ENCODE measurements at regions not wholly inside any gene's neighbourhood (a gene's known extent, or its start where the extent isn't known, plus 50 kb on each side); places are given as distances from the start of the nearest gene placed in this dataset.

GRCh38 chr12:132423251-132423819 is 66.6 kb upstream of the FBRSL1 start:
- Histone ChIP-seq H3K27me3 (ENCODE audit: control insufficient read depth, insufficient read depth, low read length) (peaks cover 95% of the 10 kb centered on the region), H3K27ac (ENCODE audit: low read depth, low read length) (no peak overlapping the region), H3K4me1 (ENCODE audit: control insufficient read depth, insufficient read depth, low read length) (no peaks in the 10 kb centered on the region), H3K36me3 (ENCODE audit: control insufficient read depth, insufficient read depth, low read length) (no peaks in the 10 kb centered on the region), H3K9ac (ENCODE audit: low read depth, low read length) (no peak overlapping the region), H3K4me3 (ENCODE audit: low read depth, low read length) (no peak overlapping the region), H3K9me3 (ENCODE audit: control insufficient read depth, insufficient read depth, low read length) (peaks cover 9% of the 10 kb centered on the region)

DNA sequence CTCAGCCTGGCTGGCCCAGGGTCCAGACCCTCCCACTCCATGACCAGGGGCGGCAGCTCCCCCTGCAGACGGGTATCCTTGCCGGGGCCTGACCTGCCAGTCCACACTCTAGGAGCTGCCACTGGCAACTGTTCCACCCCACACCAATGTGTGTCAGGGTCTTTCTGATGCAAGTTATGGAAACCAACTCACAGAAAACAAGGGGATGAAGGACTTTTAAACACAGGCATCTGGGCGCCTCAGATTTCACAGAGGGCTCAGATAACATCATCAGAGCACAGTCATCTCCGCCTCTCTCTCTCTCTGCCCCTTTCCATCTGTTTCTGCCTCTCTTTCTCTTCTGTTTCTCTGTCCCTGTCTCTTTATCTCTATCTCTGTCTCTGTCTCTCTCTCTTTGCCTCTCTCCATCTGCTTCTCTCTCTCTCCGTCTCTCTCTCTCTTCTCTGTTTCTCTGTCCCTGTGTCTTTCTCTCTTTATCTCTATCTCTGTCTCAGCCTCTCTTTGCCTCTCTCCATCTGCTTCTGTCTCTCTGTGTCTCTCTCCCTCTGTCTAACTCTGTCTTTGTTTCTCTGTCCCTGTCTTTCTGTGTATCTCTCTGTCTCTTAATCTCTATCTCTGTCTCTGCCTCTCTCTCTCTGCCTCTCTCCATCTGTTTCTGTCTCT is 67.4 kb upstream of the FBRSL1 start:
- no peak overlapping the region for H3K9ac ChIP-seq (ENCODE audit: low read depth, low read length)
- no peaks in the 10 kb centered on the region for H3K36me3 ChIP-seq (ENCODE audit: control insufficient read depth, insufficient read depth, low read length)
- no peaks in the 10 kb centered on the region for H3K4me1 ChIP-seq (ENCODE audit: control insufficient read depth, insufficient read depth, low read length)
- peaks cover 9% of the 10 kb centered on the region for H3K9me3 ChIP-seq (ENCODE audit: control insufficient read depth, insufficient read depth, low read length)
- no peak overlapping the region for H3K4me3 ChIP-seq (ENCODE audit: low read depth, low read length)
- no peak overlapping the region for H3K27ac ChIP-seq (ENCODE audit: low read depth, low read length)
- H3K27me3 ChIP-seq (ENCODE audit: control insufficient read depth, insufficient read depth, low read length): peaks cover 96% of the 10 kb centered on the region

GRCh38 chr12:132422040-132422380 is 67.9 kb upstream of the FBRSL1 start:
- Histone ChIP-seq H3K36me3 (ENCODE audit: control insufficient read depth, insufficient read depth, low read length) (no peaks in the 10 kb centered on the region), H3K4me3 (ENCODE audit: low read depth, low read length) (no peak overlapping the region), H3K27me3 (ENCODE audit: control insufficient read depth, insufficient read depth, low read length) (peaks cover 98% of the 10 kb centered on the region), H3K4me1 (ENCODE audit: control insufficient read depth, insufficient read depth, low read length) (no peaks in the 10 kb centered on the region), H3K9me3 (ENCODE audit: control insufficient read depth, insufficient read depth, low read length) (peaks cover 9% of the 10 kb centered on the region), H3K27ac (ENCODE audit: low read depth, low read length) (no peak overlapping the region), H3K9ac (ENCODE audit: low read depth, low read length) (no peak overlapping the region)

- Histone ChIP-seq H3K27me3 (ENCODE audit: control insufficient read depth, insufficient read depth, low read length) (peaks cover 81% of the 10 kb centered on the region), H3K9me3 (ENCODE audit: control insufficient read depth, insufficient read depth, low read length) (peaks cover under 1% of the 10 kb centered on the region), H3K36me3 (ENCODE audit: control insufficient read depth, insufficient read depth, low read length) (no peaks in the 10 kb centered on the region), H3K9ac (ENCODE audit: low read depth, low read length) (no peak overlapping the region), H3K4me1 (ENCODE audit: control insufficient read depth, insufficient read depth, low read length) (no peaks in the 10 kb centered on the region), H3K27ac (ENCODE audit: low read depth, low read length) (no peak overlapping the region), H3K4me3 (ENCODE audit: low read depth, low read length) (no peak overlapping the region)
Observed at GRCh38 chr12:132419631-132420246, 70.2 kb upstream of the FBRSL1 start.

- Histone ChIP-seq H3K9me3 (ENCODE audit: control insufficient read depth, insufficient read depth, low read length) (no peaks in the 10 kb centered on the region; the same call in 1 of the 2 replicates), H3K27me3 (ENCODE audit: control insufficient read depth, insufficient read depth, low read length) (peaks cover 68% of the 10 kb centered on the region), H3K27ac (ENCODE audit: low read depth, low read length) (no peak overlapping the region), H3K36me3 (ENCODE audit: control insufficient read depth, insufficient read depth, low read length) (no peaks in the 10 kb centered on the region), H3K4me1 (ENCODE audit: control insufficient read depth, insufficient read depth, low read length) (no peaks in the 10 kb centered on the region), H3K4me3 (ENCODE audit: low read depth, low read length) (no peak overlapping the region), H3K9ac (ENCODE audit: low read depth, low read length) (no peak overlapping the region)
Observed at GRCh38 chr12:132418393-132418925, 71.5 kb upstream of the FBRSL1 start.

DNA sequence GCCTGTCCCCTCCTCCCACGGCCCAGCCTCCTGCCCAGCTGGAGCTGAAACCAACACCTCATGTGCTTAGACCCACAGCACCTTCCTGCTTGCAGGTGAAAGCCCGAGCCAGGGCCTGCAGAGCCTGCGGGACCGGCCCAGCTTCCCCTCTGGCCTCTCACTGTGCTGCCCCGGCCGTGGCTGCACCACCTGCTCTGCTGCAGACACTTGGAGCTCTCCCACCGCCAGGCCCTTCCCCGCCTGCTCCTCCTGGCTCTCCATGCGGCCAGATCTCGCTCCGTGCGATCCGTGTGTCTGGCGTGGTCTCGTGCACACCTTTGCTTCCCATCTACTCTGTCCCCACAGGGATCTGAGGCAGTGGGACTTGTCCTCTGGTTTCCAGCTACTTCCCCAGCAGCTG is 72.2 kb upstream of the FBRSL1 start:
- no peaks in the 10 kb centered on the region for H3K36me3 ChIP-seq (ENCODE audit: control insufficient read depth, insufficient read depth, low read length)
- no peaks in the 10 kb centered on the region for H3K4me1 ChIP-seq (ENCODE audit: control insufficient read depth, insufficient read depth, low read length)
- no peaks in the 10 kb centered on the region for H3K9me3 ChIP-seq (ENCODE audit: control insufficient read depth, insufficient read depth, low read length)
- H3K27me3 ChIP-seq (ENCODE audit: control insufficient read depth, insufficient read depth, low read length): peaks cover 61% of the 10 kb centered on the region
- no peak overlapping the region for H3K9ac ChIP-seq (ENCODE audit: low read depth, low read length)
- no peak overlapping the region for H3K4me3 ChIP-seq (ENCODE audit: low read depth, low read length)
- H3K27ac ChIP-seq (ENCODE audit: low read depth, low read length): no peak overlapping the region

DNA sequence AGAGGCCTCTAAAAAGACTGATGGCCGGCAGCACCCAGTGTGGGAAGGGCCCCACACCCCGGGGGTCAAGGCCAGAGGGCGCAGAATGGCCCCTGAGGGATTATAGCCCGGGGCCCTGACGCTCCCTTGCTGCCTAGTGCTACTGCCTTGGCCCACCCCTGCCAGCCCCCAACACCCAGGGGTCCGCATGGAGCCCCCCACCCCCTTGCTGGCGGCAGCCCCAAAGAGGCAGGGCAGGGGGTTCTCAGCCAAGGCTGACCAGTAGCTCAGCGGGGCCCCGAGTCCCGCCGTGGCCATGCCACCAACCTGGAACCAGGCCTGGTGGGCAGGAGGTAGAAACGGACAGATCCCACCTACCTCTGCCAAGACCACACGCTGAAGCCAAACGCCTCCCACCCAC is 73.1 kb upstream of the FBRSL1 start:
- Histone ChIP-seq H3K9me3 (ENCODE audit: control insufficient read depth, insufficient read depth, low read length) (no peaks in the 10 kb centered on the region), H3K4me1 (ENCODE audit: control insufficient read depth, insufficient read depth, low read length) (no peaks in the 10 kb centered on the region), H3K27ac (ENCODE audit: low read depth, low read length) (no peak overlapping the region), H3K36me3 (ENCODE audit: control insufficient read depth, insufficient read depth, low read length) (no peaks in the 10 kb centered on the region), H3K27me3 (ENCODE audit: control insufficient read depth, insufficient read depth, low read length) (peaks cover 51% of the 10 kb centered on the region), H3K9ac (ENCODE audit: low read depth, low read length) (no peak overlapping the region), H3K4me3 (ENCODE audit: low read depth, low read length) (no peak overlapping the region)

GRCh38 chr12:132416121-132416673 is 73.8 kb upstream of the FBRSL1 start:
- H3K4me3 ChIP-seq (ENCODE audit: low read depth, low read length): no peak overlapping the region
- H3K4me1 ChIP-seq (ENCODE audit: control insufficient read depth, insufficient read depth, low read length): no peaks in the 10 kb centered on the region
- H3K27me3 ChIP-seq (ENCODE audit: control insufficient read depth, insufficient read depth, low read length): peaks cover 45% of the 10 kb centered on the region
- no peaks in the 10 kb centered on the region for H3K36me3 ChIP-seq (ENCODE audit: control insufficient read depth, insufficient read depth, low read length)
- no peak overlapping the region for H3K27ac ChIP-seq (ENCODE audit: low read depth, low read length)
- no peak overlapping the region for H3K9ac ChIP-seq (ENCODE audit: low read depth, low read length)
- H3K9me3 ChIP-seq (ENCODE audit: control insufficient read depth, insufficient read depth, low read length): no peaks in the 10 kb centered on the region

DNA sequence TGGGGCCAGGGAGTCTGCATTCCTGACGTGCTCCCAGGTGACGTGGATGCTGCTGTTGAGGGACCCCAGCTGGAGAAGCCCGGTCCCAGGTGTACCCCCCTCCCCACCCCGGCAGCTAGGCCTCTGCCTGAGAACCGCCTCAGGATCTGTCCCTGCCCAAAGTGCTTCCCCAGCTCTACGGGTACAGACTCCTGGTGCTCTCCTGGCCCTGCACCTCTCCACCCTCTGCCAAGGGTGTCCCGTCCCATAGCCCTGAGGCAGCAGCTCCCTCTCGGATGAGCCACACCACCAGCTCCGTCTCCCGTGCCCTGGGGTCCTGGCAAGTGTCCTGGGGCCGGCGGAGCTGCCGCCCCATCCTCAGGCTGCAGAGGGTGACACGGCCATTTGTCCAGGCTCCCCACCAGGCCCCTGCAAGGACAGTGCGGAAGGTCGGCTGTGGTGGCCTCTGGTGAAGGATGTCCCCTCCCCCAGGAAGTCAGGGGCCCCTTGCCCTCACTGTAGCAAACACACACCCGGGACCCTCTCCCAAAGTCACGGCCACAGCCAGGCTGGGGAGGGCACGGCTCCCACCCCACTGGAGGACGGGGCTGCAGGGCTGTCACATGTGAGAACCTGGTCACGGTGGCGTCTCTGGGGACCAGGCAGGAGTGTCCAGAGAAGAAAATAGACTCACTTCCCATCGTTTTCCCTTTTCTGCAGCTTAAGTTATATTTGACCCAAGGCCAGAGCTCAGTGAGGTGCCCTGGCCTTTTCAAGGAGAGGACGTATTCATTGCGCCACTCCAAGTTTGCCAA is 74.4 kb upstream of the FBRSL1 start:
- Histone ChIP-seq H3K9me3 (ENCODE audit: control insufficient read depth, insufficient read depth, low read length) (no peaks in the 10 kb centered on the region), H3K27ac (ENCODE audit: low read depth, low read length) (no peak overlapping the region), H3K27me3 (ENCODE audit: control insufficient read depth, insufficient read depth, low read length) (peaks cover 40% of the 10 kb centered on the region), H3K9ac (ENCODE audit: low read depth, low read length) (no peak overlapping the region), H3K4me1 (ENCODE audit: control insufficient read depth, insufficient read depth, low read length) (no peaks in the 10 kb centered on the region), H3K4me3 (ENCODE audit: low read depth, low read length) (no peak overlapping the region), H3K36me3 (ENCODE audit: control insufficient read depth, insufficient read depth, low read length) (no peaks in the 10 kb centered on the region)

DNA sequence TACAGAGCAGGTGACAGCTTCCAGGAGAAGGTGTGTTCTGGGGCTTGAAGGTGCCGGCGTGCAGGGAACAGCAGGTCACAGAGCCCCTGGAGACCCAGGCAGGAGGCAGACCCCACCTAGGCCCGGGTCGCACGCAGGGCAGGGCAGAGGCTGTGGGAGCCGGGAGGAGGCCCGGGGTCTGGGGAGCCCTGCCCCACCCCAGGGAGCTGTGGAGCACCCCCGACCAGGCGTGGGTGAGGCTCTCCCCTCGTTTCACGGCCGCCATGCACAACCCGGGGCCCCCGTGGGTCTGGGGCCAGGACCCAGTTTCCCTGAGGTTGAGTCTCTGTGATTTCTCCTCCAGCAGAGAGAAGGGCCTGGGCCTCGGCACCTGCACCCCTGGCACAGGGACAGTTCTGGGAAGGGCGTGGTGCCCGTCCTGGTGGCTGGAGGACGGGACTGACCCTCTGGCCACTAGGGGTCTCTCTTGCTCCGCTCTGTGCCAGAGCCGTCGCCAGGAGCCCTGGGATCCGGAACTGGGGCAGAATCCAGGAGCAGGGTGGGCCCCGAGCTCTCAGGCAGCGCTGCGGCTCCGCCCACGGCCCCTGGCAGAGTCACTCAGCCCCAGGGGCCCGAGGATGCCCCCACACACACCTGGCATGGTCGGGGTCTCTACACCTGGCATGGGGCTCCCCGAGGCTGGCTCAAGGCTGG is 75.2 kb upstream of the FBRSL1 start:
- no peak overlapping the region for H3K27ac ChIP-seq (ENCODE audit: low read depth, low read length)
- peaks cover 32% of the 10 kb centered on the region for H3K27me3 ChIP-seq (ENCODE audit: control insufficient read depth, insufficient read depth, low read length)
- H3K9me3 ChIP-seq (ENCODE audit: control insufficient read depth, insufficient read depth, low read length): no peaks in the 10 kb centered on the region
- no peak overlapping the region for H3K9ac ChIP-seq (ENCODE audit: low read depth, low read length)
- H3K36me3 ChIP-seq (ENCODE audit: control insufficient read depth, insufficient read depth, low read length): no peaks in the 10 kb centered on the region
- H3K4me1 ChIP-seq (ENCODE audit: control insufficient read depth, insufficient read depth, low read length): no peaks in the 10 kb centered on the region
- no peak overlapping the region for H3K4me3 ChIP-seq (ENCODE audit: low read depth, low read length)

Data from HUES48 (cell line).